Fibroblast of the aortic adventitia (primary cell): ENCODE measurements at regions not wholly inside any gene's neighbourhood (a gene's known extent, or its start where the extent isn't known, plus 50 kb on each side); places are given as distances from the start of the nearest gene placed in this dataset.

Source experiments
- DNase-seq: peaks from one replicate; pipeline ENCODE4 v3.0.0-alpha.2; 2010; ENCODE audit warnings: low read depth
- H3K4me3 ChIP-seq: 2 replicates; pipeline ENCODE4 v1.5.1; 2011; ENCODE audit warnings: low read depth, mild to moderate bottlenecking, control low read depth, low read length, moderate library complexity
- TF ChIP-seq, protein P1 (sequence below): IDR thresholded peaks from 2 replicates; pipeline ENCODE4 v1.5.1; 2011; ENCODE audit warnings: mild to moderate bottlenecking, low read length, control low read depth, inconsistent platforms; ENCODE audit not compliant: insufficient read depth

DNA sequence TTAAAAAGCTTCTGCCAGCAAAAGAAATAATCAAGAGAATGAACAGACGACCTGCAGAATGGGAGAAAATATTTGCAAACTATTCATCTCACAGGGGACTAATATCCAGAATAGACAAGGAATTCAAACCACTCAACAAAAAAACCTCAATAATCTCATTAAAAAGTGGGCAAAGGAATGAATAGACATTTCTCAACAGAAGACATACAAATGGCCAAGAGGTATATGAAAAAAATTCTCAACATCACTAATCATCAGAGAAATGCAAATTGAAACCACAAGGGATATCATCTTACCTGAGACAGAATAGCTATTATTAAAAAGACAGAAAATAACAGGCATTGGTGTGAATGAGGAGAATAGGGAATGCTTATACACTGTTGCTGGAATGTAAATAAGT is 270.0 kb downstream of the DACT1 start:
- TF ChIP-seq, protein P1, sequence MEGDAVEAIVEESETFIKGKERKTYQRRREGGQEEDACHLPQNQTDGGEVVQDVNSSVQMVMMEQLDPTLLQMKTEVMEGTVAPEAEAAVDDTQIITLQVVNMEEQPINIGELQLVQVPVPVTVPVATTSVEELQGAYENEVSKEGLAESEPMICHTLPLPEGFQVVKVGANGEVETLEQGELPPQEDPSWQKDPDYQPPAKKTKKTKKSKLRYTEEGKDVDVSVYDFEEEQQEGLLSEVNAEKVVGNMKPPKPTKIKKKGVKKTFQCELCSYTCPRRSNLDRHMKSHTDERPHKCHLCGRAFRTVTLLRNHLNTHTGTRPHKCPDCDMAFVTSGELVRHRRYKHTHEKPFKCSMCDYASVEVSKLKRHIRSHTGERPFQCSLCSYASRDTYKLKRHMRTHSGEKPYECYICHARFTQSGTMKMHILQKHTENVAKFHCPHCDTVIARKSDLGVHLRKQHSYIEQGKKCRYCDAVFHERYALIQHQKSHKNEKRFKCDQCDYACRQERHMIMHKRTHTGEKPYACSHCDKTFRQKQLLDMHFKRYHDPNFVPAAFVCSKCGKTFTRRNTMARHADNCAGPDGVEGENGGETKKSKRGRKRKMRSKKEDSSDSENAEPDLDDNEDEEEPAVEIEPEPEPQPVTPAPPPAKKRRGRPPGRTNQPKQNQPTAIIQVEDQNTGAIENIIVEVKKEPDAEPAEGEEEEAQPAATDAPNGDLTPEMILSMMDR = no peak
- no peak overlapping the region for H3K4me3 ChIP-seq
- DNase-seq = no peak

DNA sequence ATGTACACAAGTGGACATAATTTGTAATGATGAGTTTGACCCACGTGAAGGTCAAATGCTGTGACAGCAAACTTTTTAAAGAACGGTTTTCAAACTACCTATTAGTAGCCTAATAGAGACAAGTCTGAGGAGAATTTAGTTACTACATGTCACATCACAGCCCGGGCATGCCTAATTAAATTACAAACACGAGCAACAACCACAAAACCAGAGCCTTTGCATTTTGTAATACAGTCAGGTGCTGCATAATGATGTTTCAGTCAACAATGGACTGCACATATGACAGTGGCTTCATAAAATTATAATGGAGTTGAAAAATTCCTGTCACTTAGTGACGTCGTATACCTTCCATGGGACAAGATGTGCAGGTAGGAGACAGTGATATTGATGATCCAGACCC is 274.5 kb downstream of the DACT1 start:
- DNase-seq = no peak
- no peak overlapping the region for H3K4me3 ChIP-seq
- TF ChIP-seq, protein P1 = no peak

DNA sequence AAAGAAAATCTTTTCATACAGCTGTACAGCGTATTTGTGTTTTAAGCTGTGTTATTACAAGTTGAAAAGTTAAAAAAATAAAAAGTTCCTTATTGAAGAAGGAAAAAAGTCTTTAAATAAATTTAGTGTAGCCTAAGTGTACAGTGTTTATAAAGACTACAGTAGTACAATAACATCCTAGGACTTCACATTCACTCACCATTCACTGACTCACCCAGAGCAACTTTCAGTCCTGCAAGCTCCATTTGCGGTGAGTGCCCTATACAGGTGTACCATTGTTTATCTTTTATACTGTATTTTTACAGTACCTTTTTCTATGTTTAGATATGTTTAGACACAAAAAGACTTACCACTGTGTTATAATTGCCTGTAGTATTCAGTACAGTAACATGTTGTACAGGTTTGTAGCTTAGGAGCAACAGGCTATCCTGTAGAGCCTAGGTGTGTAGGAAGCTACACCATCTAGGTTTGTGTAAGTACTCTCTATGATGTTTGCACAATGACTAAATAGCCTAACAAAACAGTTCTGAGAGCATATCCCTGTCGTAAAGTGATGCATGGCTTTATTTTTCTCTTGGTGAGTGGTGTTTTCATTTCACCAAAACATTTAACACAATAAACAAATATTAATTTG is 275.2 kb downstream of the DACT1 start:
- no peak for DNase-seq
- no peak overlapping the region for H3K4me3 ChIP-seq
- TF ChIP-seq, protein P1 = no peak

DNA sequence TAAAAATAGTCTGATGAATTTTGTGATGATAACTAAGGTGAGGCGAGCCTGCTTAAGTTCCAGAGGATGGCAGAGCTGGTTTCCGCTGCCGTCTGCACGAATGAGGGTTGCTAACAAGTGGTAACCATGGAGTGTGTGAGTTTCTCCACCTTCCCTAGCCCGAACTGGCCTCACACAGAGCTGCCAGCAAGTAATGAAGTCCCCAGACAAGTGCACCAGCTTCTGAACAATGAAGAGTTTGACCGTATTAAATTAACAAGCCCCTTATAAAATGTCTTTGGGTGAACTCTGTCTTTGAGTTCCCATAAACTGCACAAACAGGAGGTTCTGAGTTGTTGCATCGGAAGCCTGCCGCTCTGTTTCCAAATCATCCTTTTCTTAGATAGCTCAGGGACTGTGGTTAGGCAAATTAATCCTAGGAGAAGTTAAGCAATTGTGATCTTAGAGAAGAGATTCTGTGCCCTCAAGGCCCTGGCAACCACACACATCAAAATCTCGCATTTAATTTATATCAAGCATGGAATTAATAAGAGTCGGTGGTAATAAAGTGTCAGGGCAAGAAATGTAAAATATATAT is 274.1 kb upstream of the DAAM1 start:
- no peak for DNase-seq
- TF ChIP-seq, protein P1 = no peak
- no peak overlapping the region for H3K4me3 ChIP-seq

DNA sequence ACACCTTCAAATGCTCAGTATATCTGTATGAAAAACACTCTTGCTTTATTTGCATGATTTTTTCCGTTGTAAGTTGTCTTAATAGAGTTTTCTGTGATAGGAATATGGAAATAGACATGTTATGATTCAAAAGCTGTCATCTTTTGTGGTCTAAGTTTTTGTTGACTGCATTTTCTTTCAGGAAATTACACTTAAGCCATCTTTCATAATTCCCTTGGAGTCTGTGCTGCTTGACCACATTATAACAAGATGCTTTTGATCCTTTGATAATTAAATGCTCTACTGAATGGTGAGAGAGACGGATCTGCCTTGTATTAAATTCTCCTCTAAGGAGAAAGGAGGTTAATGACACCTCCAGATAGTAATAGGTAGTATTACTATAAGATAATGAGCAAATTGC is 272.8 kb upstream of the DAAM1 start:
- no peak for DNase-seq
- TF ChIP-seq, protein P1 = no peak
- no peak overlapping the region for H3K4me3 ChIP-seq

DNA sequence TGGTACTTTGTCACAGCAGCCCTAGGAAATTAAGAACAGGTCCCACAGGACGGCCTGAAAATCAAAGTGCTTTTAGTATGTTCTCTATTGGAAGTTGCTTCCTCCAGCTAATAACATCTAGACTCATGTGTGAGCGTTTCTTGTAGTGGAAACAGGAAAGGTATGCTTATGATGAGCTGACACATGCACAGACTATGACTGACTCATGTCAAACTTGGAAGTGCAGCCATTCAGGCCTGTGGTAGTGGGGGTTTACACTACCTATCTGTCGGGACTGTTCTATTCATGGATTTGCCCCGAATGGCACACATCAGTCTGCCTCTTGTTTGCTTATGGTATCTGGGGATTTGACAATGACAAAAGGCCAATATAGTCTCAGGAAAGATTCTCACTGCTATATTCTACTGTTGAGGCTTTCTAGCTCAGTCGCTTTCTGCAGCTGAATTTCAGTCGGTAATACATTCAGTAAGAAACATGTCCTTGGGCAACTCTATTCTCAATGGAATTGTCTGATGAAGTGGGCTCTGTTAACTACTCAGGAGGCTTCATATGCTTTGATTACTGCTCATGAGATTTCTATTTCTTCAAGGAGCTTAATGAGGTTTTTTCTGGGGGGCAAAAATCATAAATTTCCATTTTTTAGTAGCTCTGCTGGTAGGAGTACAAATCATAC is 270.3 kb upstream of the DAAM1 start:
- TF ChIP-seq, protein P1 = no peak
- no peak overlapping the region for H3K4me3 ChIP-seq
- DNase-seq = no peak
